ENCODE measurements at regions not wholly inside any gene's neighbourhood (a gene's known extent, or its start where the extent isn't known, plus 50 kb on each side); places are given as distances from the start of the nearest gene placed in this dataset.
"Not testable (repeated sequence)": the region's sequence is repeated elsewhere in the genome, so short reads cannot be mapped to it uniquely, and the experiment has no call there.

DNA sequence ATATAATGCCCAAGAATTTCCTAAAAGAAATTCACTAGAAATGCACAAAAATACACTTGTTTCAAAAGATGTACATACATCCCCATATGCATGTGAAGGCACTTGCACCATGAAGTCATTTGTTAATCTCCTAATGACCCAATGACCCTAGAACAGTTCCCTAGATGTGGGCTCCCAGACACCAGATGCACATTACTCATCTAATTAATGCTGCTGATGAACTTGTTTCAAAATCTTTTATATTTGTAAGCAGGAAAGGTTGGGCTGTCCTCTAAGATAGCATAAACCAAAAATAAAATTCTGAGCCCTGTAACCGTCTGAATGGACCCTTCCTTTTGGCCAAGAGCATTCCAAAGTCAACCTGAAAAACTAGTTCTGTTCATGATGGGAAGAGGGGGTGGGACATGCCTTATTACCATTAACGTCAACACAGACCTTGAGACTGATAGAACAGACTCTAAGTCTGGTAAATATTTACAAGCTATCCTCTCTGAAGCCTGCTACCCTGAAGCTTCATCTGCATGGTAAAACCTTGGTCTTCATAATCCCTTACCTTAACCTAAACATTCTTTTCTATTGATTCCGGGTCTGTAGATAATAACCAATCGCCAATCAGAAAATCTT lies 91.0 kb upstream of the DAPK1 start:
- DNase-seq (ENCODE audit: low read depth): no peak

DNA sequence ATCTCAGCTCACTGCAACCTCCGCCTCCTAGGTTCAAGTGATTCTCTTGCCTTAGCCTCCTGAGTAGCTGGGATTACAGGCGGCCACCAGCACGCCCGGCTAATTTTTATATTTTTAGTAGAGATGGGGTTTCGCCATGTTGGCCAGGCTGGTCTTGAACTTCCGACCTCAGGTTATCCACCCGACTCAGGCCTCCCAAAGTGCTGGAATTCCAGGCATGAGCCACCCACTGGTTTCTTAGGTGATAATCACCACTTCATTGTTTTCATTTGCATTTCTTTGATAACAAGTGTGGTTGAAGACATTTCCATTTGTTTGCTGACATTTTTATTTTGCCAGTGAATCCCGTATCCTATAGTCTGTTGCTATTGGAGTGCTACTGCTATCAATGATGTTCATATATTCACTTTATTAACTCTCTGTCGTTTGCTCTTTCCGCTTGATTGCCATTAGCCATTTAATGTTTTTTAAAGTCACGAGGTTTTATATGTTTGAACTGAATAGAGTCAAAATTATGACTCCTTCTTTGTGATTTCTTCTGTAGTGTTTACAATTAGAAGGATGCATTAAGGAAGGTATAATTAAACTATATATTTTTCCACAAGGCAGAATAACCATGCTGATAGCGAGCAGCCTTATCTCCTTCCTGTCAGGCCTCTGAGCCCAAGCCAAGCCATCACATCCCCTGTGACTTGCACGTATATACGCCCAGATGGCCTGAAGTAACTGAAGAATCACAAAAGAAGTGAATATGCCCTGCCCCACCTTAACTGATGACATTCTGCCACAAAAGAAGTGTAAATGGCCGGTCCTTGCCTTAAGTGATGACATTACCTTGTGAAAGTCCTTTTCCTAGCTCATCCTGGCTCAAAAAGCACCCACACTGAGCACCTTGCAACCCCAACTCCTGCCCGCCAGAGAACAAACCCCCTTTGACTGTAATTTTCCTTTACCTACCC lies 87.3 kb upstream of the DAPK1 start:
- DNase-seq (ENCODE audit: low read depth): not testable (repeated sequence)

GRCh38 chr9:87420884-87421283 lies 76.8 kb upstream of the DAPK1 start:
- DNase-seq (ENCODE audit: low read depth): no peak

DNA sequence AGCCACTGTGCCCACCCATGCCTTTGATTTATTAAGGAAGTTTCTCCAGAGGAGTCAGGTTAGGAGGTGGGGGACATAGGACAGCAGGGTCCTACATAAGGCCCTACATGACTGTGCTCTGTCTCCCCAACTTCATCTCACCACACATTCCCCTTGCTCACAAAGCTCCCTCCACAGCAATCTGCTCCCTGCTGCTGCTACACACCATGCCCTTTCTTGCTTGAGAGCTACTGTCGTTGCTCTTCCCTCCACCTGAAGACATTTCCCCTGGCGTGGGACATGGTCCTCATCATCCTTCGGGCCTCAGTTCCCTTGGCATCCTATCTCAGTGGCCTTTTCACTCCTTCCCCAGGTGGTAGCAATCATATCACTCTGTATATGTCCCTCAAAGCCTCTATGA lies 75.9 kb upstream of the DAPK1 start:
- DNase-seq (ENCODE audit: low read depth): no peak

DNA sequence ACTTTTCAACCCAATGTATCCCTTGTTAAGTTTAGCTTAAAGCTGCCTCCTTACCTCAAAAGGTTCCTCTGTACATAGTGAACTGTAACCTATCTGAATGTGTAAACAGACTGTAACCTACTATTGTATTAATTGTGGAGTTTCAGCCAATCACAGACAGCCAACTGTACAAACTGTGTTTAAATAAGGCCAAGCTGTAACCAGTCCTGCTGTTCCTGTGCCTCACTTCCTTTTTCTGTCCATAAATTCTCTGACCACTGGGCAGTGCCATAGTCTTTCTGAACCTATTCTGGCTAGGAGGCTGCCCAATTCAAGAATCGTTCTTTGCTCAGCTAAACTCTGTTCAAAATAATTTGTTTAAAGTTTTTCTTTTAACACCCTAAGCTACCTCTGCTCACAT lies 74.7 kb upstream of the DAPK1 start:
- no peak for DNase-seq (ENCODE audit: low read depth)

DNA sequence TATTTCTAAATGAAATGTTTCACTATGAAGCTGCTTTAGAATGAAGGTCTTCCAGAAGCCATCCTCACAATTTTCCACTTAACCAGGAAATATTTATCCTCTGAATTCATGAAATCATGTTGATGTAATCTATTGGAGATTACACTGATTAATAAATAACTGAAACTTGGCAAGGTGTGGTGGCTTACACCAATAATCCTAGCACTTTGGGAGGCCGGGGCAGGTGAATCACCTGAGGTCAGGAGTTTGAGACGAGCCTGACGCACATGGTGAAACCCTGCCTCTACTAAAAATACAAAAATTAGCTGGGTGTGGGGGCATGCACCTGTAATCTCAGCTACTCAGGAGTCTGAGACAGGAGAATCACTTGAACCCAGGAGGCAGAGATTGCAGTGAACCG lies 73.8 kb upstream of the DAPK1 start:
- DNase-seq (ENCODE audit: low read depth): not testable (repeated sequence)

GRCh38 chr9:87425202-87425601 lies 72.5 kb upstream of the DAPK1 start:
- no peak for DNase-seq (ENCODE audit: low read depth)

GRCh38 chr9:87427851-87428506 lies 69.7 kb upstream of the DAPK1 start:
- no peak for DNase-seq (ENCODE audit: low read depth)

DNA sequence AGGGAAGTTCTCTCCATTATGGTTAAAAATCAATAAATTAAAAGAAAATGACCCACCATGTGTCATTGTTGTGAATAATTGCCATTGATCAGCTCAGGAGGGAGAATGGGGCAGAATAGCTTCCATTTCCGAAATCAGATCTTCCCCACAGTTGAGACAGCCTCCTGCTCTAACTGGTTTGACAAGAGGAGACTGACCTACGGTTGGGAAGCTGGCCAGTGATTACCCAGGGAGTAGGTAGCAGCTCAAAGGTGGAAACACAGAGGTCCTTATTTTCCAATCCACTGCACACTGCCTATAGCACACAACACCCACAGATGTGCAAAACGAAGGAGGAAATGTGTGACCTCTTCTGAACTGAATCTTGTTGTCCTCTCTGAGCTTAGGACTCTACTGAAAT lies 69.0 kb upstream of the DAPK1 start:
- no peak for DNase-seq (ENCODE audit: low read depth)

- peak; percentile 4 for DNase-seq (ENCODE audit: low read depth)
Observed at GRCh38 chr9:87431837-87432236, 65.8 kb upstream of the DAPK1 start.

DNA sequence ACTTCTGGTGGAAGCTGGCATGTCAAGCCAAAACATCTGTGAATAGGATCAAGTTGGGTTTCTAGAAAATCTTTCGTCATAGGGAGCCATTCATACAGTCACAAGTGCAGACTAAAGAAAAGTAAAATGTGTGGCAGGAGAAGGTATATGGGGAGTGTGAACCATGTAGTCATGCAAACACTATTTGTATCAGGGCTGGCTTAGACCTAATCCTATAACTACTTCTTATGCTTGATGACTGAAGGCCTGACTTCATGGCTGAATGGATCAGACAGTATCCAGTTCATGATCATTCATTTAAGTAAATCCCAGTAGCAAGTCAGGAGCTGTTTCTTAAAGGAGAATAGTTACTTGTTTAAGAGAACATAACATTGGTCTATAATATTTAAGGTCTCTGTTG lies 63.8 kb upstream of the DAPK1 start:
- no peak for DNase-seq (ENCODE audit: low read depth)

DNA sequence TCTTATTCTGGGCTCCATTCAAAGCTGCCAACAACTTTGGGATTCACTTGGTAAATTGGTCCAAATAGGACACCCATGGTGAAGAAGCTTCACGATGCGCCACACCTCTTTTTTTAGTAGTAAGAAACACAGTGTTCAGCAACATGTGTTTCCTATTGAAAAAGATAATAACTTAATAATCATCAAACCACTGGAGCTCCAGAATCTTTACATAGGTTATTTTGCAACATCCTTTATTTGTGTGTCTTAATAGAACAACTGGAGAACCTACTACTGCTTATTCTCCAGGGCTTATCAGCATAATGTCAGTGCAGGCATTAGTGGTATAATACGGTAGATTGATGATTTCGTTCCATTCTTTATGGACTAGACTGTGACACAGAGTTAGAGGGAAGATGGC lies 63.3 kb upstream of the DAPK1 start:
- no peak for DNase-seq (ENCODE audit: low read depth)

DNA sequence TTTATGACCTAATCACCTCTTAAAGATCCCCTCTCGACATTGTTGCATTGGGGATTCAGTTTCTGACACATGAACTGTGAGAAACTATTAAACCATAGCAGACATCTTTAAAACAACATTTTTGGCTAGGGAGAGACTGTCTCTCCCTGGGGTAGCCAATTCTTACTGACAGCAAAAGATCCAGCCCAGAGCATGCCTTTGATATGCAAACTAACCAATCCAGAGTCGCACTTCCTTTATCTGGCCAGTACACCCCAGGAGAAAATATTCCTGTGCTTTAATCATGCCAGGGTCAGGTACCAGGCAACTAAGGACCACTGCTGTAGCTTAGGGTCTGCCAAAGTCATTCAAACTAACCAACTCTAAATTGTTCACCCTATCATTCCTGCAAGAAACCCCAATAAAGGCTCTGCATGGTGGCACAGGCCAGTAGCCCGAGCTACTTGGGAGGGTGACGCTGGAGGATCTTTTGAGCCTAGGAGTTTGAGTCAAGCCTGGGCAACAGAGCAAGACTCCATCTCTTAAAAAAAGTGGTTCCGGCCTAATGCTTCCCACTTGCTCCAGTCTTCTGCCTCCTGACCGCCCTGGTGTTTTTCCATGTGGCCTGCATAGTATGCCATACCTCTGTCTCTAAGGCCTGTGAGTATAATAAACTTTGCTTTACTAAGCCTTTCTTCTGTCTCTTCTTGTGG lies 62.3 kb upstream of the DAPK1 start:
- no peak for DNase-seq (ENCODE audit: low read depth)

GRCh38 chr9:87436716-87437115 lies 61.0 kb upstream of the DAPK1 start:
- no peak for DNase-seq (ENCODE audit: low read depth)

GRCh38 chr9:87437966-87438365 lies 59.7 kb upstream of the DAPK1 start:
- no peak for DNase-seq (ENCODE audit: low read depth)

DNA sequence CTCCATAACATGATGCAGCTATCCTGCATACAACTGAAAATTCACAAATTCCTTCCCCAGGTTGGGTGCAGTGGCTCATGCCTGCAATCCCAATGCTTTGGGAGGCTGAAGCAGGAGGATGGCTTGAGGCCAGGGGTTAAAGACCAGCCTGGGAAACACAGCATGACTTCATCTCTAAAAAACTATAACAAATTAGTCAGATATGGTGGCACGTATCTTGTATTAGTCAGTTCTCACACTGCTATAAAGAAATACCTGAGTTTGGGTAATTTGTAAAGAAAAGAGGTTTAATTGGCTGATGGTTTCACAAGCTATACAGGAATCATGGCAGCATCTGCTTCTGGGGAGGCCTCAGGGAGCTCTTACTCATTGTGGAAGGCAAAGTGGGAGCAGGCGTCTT lies 56.4 kb upstream of the DAPK1 start:
- no peak for DNase-seq (ENCODE audit: low read depth)

DNA sequence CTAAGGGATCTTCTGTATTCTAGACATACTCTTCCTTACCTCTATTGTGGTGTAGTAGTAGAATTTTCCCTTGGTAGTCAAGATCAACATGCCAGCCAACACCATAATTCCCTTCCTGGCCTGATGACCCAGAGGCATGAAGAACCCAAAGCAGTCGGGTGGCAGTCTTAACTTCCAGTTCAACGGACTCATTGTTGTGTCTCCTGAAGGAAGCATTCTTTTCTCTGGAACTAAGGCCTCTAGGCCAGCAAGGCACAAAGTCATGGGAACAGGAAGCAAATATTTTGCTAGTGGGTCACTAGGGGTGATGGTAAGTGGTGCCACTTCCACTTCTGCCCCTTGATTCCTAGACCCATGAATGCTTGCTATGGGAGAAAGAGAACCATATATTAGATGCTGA lies 55.2 kb upstream of the DAPK1 start:
- no peak for DNase-seq (ENCODE audit: low read depth)

DNA sequence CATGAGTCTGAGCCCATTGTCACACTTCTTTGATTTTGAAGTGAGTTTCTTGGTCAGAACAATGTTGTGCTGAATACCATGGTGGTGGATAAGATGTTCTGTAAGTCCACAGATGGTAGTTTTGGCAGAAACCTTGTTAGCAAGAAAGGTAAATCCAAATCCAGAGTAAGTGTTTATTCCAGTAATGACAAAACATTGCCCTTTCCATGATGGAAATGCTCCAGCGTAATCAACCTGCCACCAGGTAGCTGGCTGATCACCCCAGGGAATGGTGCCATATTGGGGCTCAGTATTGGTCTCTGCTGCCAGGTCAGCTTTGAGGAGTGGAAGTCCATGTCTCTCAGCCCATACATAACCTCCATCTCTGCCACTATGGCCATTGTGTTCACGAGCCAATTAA lies 54.7 kb upstream of the DAPK1 start:
- DNase-seq (ENCODE audit: low read depth): no peak

DNA sequence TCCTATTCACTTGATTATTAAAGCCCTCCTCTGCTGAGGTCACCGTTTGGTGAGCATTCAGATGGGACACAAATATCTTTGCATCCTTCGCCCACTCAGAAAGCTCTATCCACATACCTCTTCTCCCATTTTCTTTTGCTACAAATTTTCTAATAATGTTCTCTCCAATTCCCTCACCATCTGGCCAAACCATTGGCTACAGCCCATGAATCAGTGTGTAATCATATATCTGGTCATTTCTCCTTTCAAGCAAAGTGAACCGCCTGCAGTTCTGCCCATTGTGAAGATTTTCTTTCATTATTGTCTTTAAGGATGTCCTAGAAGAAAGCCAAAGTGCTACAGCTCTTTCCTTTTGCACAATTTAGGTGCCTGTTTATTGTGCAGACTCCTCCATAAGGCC lies 54.2 kb upstream of the DAPK1 start:
- no peak for DNase-seq (ENCODE audit: low read depth)

GRCh38 chr9:87445646-87446045 lies 52.0 kb upstream of the DAPK1 start:
- DNase-seq (ENCODE audit: low read depth): no peak

DNA sequence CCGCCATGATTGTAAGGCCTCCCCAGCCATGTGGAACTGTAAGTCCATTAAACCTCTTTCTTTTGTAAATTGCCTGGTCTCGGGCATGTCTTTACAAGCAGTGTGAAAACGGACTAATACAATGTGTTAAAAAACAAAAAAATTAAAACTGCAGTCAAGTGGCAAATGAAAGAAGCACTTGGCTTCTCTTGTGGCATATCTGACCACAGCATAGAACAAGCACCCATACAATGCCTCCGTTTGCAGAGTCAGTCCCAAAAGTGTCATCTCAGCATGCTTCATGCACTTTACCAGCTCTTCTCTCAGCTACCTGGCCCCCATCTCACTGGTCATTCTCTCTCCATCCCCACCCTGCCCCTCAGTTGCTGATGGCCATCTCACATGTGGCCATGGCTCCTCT lies 51.1 kb upstream of the DAPK1 start:
- no peak for DNase-seq (ENCODE audit: low read depth)
